Pancreas (tissue), 10 donors: ENCODE measurements at regions not wholly inside any gene's neighbourhood (a gene's known extent, or its start where the extent isn't known, plus 50 kb on each side); places are given as distances from the start of the nearest gene placed in this dataset.
A peak's percentile ranks its signal among the peaks of the same experiment; 100 is the strongest.

Experiments used
- ATAC-seq, 4 donors: fragments of 200-7000 bp; cut with Tn5 transposase; one replicate each; pipeline versions ENCODE4 v1.8.0 to v1.9.1; 2020; ENCODE audit warnings: mild to moderate bottlenecking in 4 of 4, moderate library complexity in 4 of 4
- DNase-seq, 6 donors: peaks; one replicate each; pipeline ENCODE4 v3.0.0-alpha.2; 2020
- FAIRE-seq: peaks from 2 replicates; lab custom pipeline; 2012; peaks lifted over from hg19 to GRCh38; lab: Jason Lieb, UNC
- H3K27ac ChIP-seq, 4 donors: fragments of 200-600 bp; sonication (generic); 1 replicate in 3 of 4; 2 replicates in 1 of 4; pipeline versions ENCODE4 v1.5.0 to v1.8.0; 2020
- H3K27me3 ChIP-seq, 4 donors: fragments of 200-600 bp; one replicate each; pipeline ENCODE4 v1.8.0; 2021
- H3K36me3 ChIP-seq, 3 donors: fragments of 200-600 bp; sonication (generic) in 1 of 3; one replicate each; pipeline versions ENCODE4 v1.5.0 to v1.8.0; 2020 to 2021
- H3K4me1 ChIP-seq, 3 donors: fragments of 200-600 bp; one replicate each; pipeline ENCODE4 v1.8.0; 2021
- H3K4me3 ChIP-seq, 4 donors: fragments of 200-600 bp; sonication (generic) in 2 of 4; one replicate each; pipeline versions ENCODE4 v1.5.0 to v1.8.0; 2020 to 2021
- H3K9me3 ChIP-seq, 4 donors: fragments of 200-600 bp; one replicate each; pipeline ENCODE4 v1.8.0; 2021
- CTCF ChIP-seq, 4 donors: fragments of 200-600 bp; sonication (generic) in 3 of 4; IDR thresholded peaks; one replicate each; pipeline versions ENCODE4 v1.5.0 to v1.8.0; 2021; ENCODE audit warnings: antibody characterized with exemption in 4 of 4
- WGBS, 2 donors: extraction: QIAGEN DNeasy Blood & Tissue Kit; methylation state at CpG; one replicate each; pipeline ENCODE4 v1.1.7; 2013; 5-methylcytosine and 5-hydroxymethylcytosine counted together
- intact Hi-C, 3 donors: fragments of 100-400 bp; cut with DNase I; formaldehyde crosslinking; loops; one replicate each; pipeline versions ENCODE4 v1.11.1 to v1.14.2; 2022
- donor health status: healthy with polysubstance abuse.
- donor health status: DM: no; HTN: no; CAD: no; lungs with moderate emphysema.
- donor health status: DM: no; HTN: no; CAD: no.
- donor health status: control.
- donor health status: control.
- donor health status: Bipolar disorder and iron deficiency.
- donor health status: DM: yes; HTN: yes; CAD: no.
- donor health status: DM: no; HTN: no; CAD: no.
- donor health status: DM: no; HTN: no; CAD: no.
- donor health status: DM: yes; HTN: yes; CAD: no.

GRCh38 chr1:34478515-34479076, 276.3 kb upstream of the GJB5 start:
- no peak overlapping the region for H3K27ac ChIP-seq
- no peak for ATAC-seq
- intact Hi-C loops, result no loop called here
- no peak for DNase-seq
- no peaks in the 10 kb centered on the region for H3K9me3 ChIP-seq
- H3K36me3 ChIP-seq, result no peaks in the 10 kb centered on the region
- no peak overlapping the region for H3K4me3 ChIP-seq
- peaks cover 0 to 2% (median 0%) of the 10 kb centered on the region in 4 donors for H3K27me3 ChIP-seq
- H3K4me1 ChIP-seq, result no peaks in the 10 kb centered on the region
- no peak for FAIRE-seq
- TF ChIP-seq CTCF (IDR thresholded peaks at IDR 0.05), result no peak
- 12 to 20% methylated on average over 3 of the region's 3 CpGs for WGBS, 2 donors

- no peak for TF ChIP-seq CTCF (IDR thresholded peaks at IDR 0.05)
- FAIRE-seq (no peak), DNase-seq (no peak), ATAC-seq (no peak)
- Histone ChIP-seq H3K9me3 (no peaks in the 10 kb centered on the region), H3K4me1 (no peaks in the 10 kb centered on the region), H3K27me3 (peaks cover 0 to 2% (median 0%) of the 10 kb centered on the region in 4 donors), H3K4me3 (no peak overlapping the region), H3K36me3 (no peaks in the 10 kb centered on the region), H3K27ac (no peak overlapping the region)
- 9 to 14% methylated on average over 5 of the region's 5 CpGs for WGBS, 2 donors
- intact Hi-C loops, result no loop called here
These were observed 275.1 kb upstream of the GJB5 start for GRCh38 chr1:34479731-34480130.

- no peaks in the 10 kb centered on the region for H3K9me3 ChIP-seq
- no peak for TF ChIP-seq CTCF (IDR thresholded peaks at IDR 0.05)
- no peak for DNase-seq
- H3K4me1 ChIP-seq, result no peaks in the 10 kb centered on the region
- no peak overlapping the region for H3K27ac ChIP-seq
- intact Hi-C loops, result no loop called here
- FAIRE-seq, result no peak
- peaks cover 0 to 5% (median 0%) of the 10 kb centered on the region in 4 donors for H3K27me3 ChIP-seq
- no peaks in the 10 kb centered on the region for H3K36me3 ChIP-seq
- no peak overlapping the region for H3K4me3 ChIP-seq
- no peak for ATAC-seq
These were observed 266.7 kb upstream of the GJB5 start for GRCh38 chr1:34488080-34488708.

- ATAC-seq (peak in 3 of 4 donors; percentile 34 to 76 (median 37)), FAIRE-seq (no peak), DNase-seq (peak in 3 of 6 donors; percentile 29 to 62 (median 31))
- H3K9me3 ChIP-seq, result no peaks in the 10 kb centered on the region
- TF ChIP-seq CTCF (IDR thresholded peaks at IDR 0.05), result no peak
- H3K4me3 ChIP-seq, result no peak overlapping the region
- no peaks in the 10 kb centered on the region for H3K36me3 ChIP-seq
- no peak overlapping the region for H3K27ac ChIP-seq
- intact Hi-C loops, result no loop called here
- no peaks in the 10 kb centered on the region for H3K27me3 ChIP-seq
- no peaks in the 10 kb centered on the region for H3K4me1 ChIP-seq
- WGBS, 2 donors, result 9 to 14% methylated on average over 6 of the region's 6 CpGs
These were observed 254.4 kb upstream of the GJB5 start for GRCh38 chr1:34500451-34500850.

GRCh38 chr1:34511802-34512201, 243.0 kb upstream of the GJB5 start:
- FAIRE-seq, result no peak
- Histone ChIP-seq H3K27me3 (peaks cover 0 to 6% (median 0%) of the 10 kb centered on the region in 4 donors), H3K27ac (no peak overlapping the region), H3K4me3 (no peak overlapping the region), H3K9me3 (peaks cover 0 to 7% (median 0%) of the 10 kb centered on the region in 4 donors), H3K4me1 (no peaks in the 10 kb centered on the region), H3K36me3 (no peaks in the 10 kb centered on the region)
- no peak for ATAC-seq
- no peak for DNase-seq
- intact Hi-C loops, result no loop called here
- no peak for TF ChIP-seq CTCF (IDR thresholded peaks at IDR 0.05)
